GM19035 (cell line): ENCODE measurements at regions not wholly inside any gene's neighbourhood (a gene's known extent, or its start where the extent isn't known, plus 50 kb on each side); places are given as distances from the start of the nearest gene placed in this dataset.
A peak's percentile ranks its signal among the peaks of the same experiment; 100 is the strongest.
"Not testable (repeated sequence)": the region's sequence is repeated elsewhere in the genome, so short reads cannot be mapped to it uniquely, and the experiment has no call there.

Experiments
- ATAC-seq: cut with Tn5 transposase; IDR thresholded peaks from one replicate; pipeline ENCODE4 v1.9.1; 2021; ENCODE audit not compliant: unreplicated experiment

DNA sequence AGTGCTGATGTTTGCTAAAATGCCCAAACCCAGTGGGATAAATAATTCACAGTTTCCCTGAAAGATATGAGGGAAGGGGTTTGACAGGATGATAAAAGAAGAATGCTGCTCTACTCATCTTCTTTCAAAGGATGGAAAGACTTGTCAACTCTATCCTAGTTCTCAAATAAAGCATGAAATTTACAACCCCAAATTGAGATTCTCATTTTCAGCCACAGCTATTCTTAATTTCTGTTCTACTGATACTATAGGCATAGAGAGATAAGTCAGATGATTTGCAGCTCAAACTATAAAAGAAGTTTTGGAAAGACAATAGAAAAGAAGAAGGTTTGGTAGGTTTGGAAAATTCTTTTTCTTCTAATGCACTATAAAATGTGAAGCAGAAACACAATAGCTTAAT, 542.6 kb downstream of the CSNK1G3 start:
- no peak for ATAC-seq

DNA sequence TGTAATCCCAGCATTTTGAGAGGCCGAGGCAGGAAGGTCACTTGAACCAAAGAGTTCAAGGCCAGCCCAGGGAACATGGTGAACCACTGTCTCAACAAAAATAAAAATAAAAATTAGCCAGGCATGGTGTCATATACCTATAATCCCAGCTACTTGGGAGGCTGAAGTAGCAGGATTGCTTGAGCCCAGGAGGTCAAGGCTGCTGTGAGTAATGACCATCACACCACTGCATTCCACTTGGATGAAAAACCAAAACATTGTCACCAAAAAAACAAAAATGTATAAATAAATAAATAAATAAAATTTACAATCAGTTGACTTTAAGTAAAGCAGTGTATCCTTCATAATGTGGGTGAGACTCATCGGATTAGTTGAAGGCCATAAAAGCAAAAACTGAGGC, 541.4 kb downstream of the CSNK1G3 start:
- no peak for ATAC-seq

DNA sequence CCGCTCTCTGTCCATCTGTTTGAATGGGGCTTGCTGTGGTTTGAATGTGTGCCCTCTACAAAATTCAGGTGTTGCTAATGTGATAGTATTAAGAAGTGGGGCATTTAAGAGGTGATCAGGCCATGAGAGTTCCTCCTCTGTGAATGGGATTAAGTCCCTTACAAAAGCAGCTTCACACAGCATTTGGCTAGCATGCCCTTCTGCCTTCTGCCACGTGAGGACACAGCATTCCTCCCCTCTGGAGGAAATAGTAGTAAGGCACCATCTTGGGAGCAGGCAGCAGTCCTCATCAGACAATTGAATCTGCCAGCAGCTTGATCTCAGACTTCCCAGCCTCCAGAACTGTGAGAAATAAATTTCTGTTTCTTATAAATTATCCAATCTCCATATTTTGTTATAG, 540.2 kb downstream of the CSNK1G3 start:
- no peak for ATAC-seq

DNA sequence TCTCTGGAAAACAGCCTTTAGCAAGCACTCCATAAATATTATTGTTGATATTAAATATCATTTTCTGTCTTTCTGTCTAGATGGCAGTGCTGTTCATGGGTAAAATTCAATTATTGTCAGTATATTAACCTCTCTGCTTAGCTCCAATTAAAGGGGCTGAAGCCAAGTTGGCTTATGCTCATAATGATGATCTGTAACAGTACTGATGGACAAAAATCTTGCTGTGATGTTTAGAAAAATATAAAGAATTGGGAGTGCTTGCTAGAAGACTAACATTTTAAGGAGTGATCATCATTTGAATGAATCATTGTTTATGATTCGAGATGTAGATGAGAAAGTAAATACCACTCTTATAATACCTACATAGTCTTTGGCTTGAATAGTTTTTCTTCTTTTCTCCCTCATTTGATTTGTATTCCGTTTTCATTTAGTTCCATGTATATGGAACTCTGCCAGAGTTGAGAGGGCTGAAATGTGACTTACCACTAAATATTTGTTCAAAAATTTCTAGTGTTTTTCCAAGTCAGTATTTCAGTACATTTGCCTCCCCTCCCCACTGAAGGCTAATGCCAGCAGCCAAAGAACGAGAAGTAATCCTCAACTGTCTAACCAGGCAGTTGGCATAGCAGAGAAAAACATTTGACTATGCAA, 538.3 kb downstream of the CSNK1G3 start:
- no peak for ATAC-seq

DNA sequence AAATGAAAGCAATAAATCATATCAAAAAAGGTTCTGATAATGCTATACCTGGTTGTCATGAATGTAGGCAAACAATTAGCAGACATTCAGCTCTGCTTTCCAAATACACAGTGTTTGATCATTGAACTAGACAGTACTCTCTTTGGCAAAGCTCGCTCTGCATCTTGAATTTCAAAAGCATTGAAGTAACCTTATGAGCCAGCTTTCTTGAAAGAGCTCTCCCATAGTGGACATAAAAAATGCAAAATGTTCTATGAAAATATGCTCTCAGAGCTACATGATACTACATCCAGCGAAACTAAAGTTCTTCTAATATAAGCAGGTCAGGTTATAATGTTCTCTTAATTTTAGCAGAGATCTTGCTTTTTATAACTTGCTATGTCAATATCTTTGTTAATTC, 533.4 kb downstream of the CSNK1G3 start:
- no peak for ATAC-seq

DNA sequence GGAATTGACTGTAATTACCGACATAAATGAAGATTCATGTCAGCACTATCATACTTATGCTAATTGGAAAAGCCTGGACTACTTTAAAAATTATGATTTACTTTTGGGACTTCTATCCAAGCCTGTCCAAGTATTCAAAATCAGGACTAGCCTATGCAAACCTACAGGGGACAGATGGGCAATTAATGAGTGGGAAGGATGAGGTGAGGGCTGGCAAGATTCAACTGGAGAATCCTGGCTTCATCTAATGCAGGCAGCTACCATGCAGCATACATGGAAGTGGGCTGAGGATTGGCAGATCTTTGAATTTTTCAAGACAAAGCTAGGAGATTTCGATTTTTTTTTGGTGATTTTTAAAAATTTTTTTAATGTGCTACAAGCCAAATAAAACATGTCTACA, 532.6 kb downstream of the CSNK1G3 start:
- no peak for ATAC-seq

DNA sequence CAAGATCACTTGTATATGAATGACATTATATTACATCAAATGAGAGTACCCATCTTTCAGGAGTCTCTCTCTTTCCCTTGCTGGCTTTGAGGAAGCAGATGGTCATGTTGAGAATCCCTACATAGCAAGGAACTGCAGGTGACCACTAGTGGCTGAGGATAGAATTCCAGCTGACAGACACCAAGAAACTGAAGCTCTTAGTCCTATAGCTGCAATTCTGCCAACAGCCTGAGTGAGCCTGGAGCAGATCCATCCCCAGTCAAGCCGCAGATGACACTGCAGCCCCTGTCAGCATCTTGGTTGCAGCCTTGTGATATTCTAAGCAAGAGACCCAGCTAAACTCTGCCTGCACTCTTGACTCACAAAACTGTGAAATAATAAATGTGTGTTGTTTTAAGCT, 531.5 kb downstream of the CSNK1G3 start:
- ATAC-seq, result no peak

DNA sequence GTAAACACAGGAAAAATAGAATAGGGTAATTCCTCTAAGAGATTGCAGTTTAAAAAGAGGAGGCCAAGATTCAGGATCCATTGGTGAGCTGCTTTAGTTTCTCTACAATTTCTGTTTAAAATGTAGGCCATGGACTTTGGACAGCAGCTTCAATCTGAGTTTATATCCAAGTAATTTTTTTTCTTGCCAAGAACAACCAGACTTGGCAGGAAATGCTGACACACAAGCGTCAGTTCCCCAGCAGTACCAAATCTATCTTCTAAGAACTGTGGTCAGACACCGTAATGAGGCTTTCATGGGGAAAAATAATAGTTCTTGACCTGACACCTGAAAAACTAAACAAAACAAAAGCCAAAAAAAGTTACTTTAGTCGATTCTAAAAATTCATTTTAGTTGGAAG, 528.8 kb downstream of the CSNK1G3 start:
- no peak for ATAC-seq

DNA sequence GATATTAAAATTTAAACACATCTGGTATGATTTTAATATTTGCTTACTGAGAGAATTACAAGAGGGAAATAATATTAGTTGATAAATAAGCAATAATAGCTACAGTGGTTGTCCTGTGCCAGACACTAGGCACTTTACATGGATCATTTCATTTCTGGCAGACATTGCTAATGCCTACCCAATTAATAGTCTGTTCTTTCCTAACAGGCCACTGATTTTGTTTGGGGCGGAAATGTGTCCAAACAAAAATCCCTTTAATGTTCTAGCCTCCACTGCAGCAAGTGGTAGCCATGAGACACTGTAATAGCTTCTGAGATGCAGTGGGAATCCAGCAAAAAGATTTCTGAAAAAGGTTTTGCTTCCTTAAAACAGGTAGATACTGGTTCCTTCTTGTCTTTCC, 527.4 kb downstream of the CSNK1G3 start:
- no peak for ATAC-seq

DNA sequence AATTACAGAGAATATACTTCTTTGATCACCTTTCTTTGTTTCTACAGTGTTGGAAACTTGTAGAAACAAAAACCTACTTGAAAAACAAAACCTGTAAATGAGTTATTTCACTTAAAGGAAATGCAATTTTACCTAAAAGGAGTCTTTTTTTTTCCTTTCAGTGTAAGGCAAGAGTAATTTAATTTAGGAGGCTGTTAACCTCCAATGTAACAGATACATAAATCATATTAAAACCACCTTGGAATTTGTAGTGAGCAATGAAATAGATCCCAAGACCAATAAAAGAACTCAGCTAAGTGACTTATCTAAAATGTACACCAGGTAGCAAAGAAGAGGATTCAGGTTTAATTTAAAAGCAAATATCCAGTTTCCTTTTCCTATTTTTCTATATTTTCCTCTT, 524.8 kb downstream of the CSNK1G3 start:
- no peak for ATAC-seq

DNA sequence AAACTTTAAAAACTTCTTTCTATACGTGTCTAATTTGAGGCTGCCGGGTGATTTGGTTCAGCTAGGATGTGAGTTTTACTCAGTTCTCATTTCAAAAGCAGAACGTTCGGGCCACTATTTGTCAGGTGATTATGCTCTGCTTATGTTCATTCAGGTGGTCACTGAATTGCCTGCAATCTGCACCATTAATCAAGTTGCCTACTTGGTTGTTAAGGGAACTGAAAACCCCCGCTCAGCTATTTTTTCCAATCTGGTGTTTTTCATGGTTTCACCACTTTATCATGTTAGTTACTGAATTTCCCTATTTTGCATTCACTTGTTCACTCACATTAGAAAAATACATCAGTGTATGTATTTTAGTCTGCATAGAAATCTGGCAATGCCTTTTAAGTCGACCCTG, 523.0 kb downstream of the CSNK1G3 start:
- peak; percentile 99 for ATAC-seq

DNA sequence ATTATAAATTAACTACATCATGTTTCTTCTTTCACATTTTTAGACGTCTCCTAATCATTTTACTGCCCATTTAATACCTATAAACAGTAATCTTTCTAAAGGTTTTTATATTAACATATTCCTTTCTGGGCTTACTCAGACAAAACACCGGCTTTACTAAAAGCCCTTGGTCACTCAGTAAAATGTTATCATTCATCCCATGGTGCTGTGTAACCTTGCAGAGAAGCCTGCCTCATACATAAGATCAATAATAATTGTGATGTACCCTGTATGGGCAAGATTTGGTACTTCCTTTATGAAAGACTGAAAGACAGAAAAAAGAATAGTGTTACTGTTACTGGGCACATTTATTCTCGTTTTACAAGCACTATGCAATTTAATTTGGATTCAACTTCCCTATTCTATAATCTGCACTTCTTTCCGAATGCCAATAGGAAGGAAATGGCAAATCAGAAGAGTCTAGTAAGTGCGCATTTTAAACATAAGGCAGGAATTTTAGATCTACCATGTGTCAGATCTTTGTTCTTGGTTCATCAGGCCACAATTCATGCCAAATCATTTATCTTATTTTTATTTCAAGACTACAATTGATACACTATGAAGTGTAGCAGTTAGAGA, 522.2 kb downstream of the CSNK1G3 start:
- ATAC-seq, result no peak

DNA sequence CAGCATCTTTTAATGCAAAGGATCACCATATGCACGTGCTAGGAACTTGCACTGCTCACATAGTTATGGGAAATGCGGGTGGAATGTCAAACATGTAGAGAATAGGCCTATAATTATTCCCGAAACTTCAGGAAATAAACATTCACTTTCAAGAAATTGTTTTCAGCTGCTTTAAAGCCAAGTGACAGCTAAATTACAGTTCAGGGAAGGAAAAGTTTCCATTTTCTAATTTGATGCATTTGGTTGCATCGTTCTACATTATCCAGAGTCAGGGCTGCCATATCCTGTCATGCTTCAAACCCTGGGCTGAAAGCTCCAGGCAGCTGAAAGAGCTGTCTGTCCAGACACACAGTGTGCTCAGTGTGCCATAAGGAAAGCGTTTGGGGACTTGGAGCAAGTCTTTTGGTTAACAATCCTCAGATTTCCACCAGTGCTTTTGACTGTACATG, 518.1 kb downstream of the CSNK1G3 start:
- no peak for ATAC-seq

DNA sequence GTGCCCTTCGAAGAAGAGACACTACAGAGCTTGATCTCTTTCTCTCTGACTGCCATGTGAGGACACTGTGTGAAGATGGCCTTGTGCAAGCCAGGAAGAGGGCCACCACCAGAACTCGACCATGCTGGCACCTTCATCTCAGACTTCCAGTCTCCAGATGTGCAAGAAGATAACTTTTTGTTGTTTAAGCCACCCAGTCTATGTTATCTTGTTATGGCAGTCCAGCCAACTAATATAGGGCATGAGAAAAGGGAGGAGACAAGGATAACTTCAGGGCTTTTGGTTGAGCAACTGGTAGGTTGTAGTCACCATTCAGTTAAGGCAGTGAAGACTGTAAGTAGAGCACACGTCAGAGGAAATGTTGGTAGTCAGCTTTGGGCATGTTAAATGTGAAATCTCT, 515.5 kb downstream of the CSNK1G3 start:
- no peak for ATAC-seq

DNA sequence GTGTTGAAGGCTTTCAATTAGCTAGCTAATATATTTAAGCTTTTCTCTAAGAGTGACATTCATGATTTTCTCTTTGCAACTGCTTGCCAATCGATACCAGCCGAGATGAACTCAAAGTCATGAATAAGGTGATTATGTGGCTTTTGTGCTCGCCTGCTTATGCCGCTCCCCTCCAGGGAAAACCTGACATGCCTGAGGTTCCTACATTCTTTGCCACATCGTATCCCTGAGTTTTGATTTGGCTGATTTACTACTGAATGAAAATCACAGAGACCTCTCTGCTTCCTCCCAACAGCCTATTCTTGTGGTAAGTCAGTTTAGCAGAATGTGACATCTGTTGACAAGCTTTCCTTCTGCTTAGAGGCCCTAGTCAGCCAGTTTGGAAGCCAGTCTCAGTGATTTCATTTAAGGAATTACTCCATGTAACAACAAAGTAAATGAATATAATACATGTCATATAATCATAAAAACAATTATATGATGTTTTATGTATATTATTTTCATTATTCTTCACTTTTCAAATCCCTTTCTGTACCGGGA, 513.4 kb downstream of the CSNK1G3 start:
- no peak for ATAC-seq

DNA sequence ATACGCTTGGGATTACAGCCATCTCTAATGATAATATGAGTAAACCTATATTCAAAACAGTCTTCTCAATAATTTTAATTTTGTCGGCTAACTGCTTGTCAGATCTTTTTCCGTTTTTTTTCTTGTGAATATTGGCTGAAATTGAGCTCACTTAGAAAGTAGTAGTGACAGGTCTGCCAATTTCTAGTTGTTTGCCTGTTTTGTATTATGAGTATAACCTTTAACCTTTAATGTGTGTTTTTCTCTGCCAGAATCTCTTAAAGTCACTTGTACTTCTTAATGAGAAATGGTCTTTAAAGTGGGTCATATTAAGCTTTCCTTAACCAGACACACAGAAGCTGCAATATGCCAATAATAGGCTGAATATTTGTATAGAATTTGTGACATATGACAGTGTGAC, 511.0 kb downstream of the CSNK1G3 start:
- no peak for ATAC-seq

DNA sequence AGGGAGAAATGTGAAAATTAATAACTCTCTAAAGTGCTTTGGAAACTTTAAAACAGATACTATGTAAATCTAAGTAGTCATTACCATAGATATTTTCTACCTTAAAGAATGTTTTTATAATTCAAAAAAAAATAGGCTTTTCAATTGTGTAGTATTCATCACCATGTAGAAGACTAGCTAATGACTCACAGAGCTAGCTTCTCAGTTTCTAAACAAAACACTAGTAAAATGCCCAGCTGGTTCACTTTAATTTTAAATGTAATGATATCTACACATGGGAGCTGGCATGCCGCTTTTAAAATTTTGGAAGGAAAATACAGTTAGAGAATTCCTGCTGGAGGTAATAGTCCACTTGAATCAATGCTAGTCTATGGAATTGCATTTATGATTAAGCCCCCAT, 509.8 kb downstream of the CSNK1G3 start:
- ATAC-seq, result no peak

DNA sequence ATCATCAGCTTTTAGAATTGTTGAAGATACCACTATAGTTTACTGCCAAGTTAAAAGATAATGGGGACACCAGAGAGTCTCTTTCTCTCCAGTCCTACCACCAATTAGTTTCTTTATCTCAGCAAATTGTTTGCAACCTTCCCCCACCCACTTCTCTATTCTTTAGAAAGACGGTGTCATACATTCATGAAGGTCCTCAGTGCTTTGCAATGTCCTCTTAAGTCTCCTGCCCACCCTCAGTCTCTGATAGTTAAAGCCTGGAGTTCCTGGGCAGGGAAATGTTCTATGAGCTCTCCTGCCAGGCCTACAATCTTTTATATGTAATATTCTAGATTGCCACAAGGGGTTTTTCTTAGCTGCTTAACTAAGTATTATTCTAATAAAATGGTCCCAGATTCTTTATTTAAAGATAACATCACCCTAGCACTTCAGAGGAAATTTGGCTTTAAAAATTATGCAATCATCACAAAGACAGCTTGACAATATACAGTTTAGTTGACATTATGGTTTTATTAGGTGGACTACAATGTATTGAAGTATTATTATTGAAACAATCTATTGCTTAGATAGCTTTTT, 509.2 kb downstream of the CSNK1G3 start:
- ATAC-seq, result no peak

DNA sequence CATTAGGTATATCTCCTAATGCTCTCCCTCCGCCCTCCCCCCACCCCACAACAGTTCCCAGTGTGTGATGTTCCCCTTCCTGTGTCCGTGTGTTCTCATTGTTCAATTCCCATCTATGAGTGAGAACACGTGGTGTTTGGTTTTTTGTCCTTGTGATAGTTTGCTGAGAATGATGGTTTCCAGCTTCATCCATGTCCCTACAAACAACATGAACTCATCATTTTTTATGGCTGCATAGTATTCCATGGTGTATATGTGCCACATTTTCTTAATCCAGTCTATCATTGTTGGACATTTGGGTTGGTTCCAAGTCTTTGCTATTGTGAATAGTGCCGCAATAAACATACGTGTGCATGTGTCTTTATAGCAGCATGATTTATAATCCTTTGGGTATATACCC, 505.3 kb downstream of the CSNK1G3 start:
- not testable (repeated sequence) for ATAC-seq

DNA sequence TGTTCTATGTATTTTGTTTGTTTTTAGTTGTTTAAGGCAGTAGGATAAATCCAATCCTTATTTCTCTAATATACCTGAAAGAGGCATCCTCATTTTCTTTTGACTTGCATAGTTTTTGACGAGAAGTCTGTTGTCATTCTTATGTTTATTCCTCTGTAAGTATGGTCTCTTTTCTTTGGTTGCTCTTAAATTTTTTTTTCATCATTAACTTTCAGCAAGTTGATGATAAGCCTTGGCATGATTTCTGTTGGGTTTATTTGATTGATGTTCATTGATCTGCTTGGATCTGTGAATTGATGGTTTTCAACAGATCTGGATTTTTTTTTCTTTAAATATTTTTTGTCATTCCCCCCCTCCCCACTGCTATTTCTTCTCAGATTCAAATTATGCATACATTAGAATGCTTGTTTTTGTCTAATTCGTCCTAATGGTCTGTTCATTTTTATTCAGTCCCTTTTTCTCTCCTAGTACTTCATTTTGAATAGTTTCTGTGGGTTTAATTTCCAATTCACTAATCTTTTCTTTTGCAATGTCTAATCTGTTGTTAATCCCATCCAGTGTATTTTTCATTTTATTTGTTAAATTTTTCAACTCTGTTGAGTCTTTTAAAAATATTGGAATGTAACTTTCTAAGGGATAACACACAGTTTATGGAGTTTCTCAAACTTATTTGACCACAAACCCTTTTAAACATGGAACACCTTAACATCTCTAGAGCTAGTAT, 495.9 kb downstream of the CSNK1G3 start:
- ATAC-seq, result no peak

DNA sequence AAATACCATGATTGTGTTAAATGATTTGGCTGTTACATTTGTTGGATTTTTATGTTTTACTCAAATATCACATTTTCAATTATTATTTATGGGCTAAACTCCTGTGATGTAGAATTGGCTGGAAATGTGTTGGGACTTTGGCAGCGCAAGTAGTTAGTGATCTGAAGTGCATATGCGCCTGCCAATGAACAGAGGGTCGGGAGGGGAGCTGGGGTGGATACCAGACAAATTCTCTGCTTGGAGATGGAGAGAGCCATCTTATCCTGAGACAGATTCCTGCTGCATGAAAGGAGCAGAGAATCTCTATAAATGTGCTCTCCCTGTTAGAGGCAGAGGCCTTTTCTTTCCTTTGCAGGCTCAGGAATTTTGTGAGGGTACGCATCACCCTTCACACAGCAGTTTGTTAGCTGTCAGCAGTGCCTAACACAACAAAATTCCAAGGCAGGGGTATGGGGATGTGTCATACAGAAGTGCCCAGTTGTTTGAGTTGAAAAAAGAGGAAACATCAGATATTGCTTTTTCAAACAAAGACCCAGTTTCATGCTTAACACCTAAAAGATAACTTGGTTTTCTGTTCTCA, 489.1 kb downstream of the CSNK1G3 start:
- no peak for ATAC-seq
